CD14-positive monocyte (primary cell): ENCODE measurements at regions not wholly inside any gene's neighbourhood (a gene's known extent, or its start where the extent isn't known, plus 50 kb on each side); places are given as distances from the start of the nearest gene placed in this dataset.

Experiments
- DNase-seq, 3 donors: peaks; one replicate each; pipeline ENCODE4 v3.0.0-alpha.2; 2011 to 2022
- H2AFZ ChIP-seq: 2 replicates; pipeline ENCODE4 v1.6.0; 2012; ENCODE audit warnings: mild to moderate bottlenecking, low read depth, low read length, inconsistent platforms; ENCODE audit not compliant: insufficient read depth, poor library complexity, severe bottlenecking
- H3K27ac ChIP-seq, 2 donors: 1 replicate in 1 of 2; 2 replicates in 1 of 2; pipeline ENCODE4 v1.5.1; 2012 to 2013; ENCODE audit warnings: low read length in 2 of 2, control low read depth in 1 of 2, inconsistent platforms in 1 of 2, low read depth in 1 of 2, mild to moderate bottlenecking in 1 of 2
- H3K27me3 ChIP-seq, 2 donors: one replicate each; pipeline versions ENCODE4 v1.6.0 to v1.6.1; 2011 to 2013; ENCODE audit warnings: low read length in 2 of 2; ENCODE audit not compliant: control insufficient read depth in 2 of 2, insufficient read depth in 2 of 2
- H3K36me3 ChIP-seq, 2 donors: replicated peaks in 1 of 2; 1 replicate in 1 of 2; 2 replicates in 1 of 2; pipeline versions ENCODE4 v1.5.1 to v1.6.1; 2012 to 2013; ENCODE audit warnings: low read length in 2 of 2, control low read depth in 1 of 2, inconsistent platforms in 1 of 2, mild to moderate bottlenecking in 1 of 2; ENCODE audit not compliant: insufficient read depth in 2 of 2, control insufficient read depth in 1 of 2
- H3K4me1 ChIP-seq, 2 donors: 1 replicate in 1 of 2; 2 replicates in 1 of 2; pipeline versions ENCODE4 v1.5.1 to v1.6.1; 2012 to 2013; ENCODE audit warnings: low read length in 2 of 2, control low read depth in 1 of 2, inconsistent platforms in 1 of 2, mild to moderate bottlenecking in 1 of 2, moderate library complexity in 1 of 2; ENCODE audit not compliant: insufficient read depth in 2 of 2, control insufficient read depth in 1 of 2
- H3K4me2 ChIP-seq: replicated peaks from 2 replicates; pipeline ENCODE3; 2012; ENCODE audit warnings: low read length, moderate library complexity, mild to moderate bottlenecking; ENCODE audit not compliant: poor library complexity, severe bottlenecking; ENCODE audit errors: extremely low read depth
- H3K4me3 ChIP-seq, 3 experiments: fragments of 200-600 bp in 1 of 3; sonication (generic) in 1 of 3; replicated peaks in 1 of 3; 1 replicate in 2 of 3; 2 replicates in 1 of 3; pipeline ENCODE4 v1.5.1; 2011 to 2013; ENCODE audit warnings: low read length in 3 of 3, mild to moderate bottlenecking in 3 of 3, control low read depth in 2 of 3, low read depth in 2 of 3, inconsistent platforms in 1 of 3, moderate library complexity in 1 of 3
- H3K79me2 ChIP-seq: 2 replicates; pipeline ENCODE4 v1.6.0; 2012; ENCODE audit warnings: mild to moderate bottlenecking, control low read depth, inconsistent platforms, low read length, moderate library complexity; ENCODE audit not compliant: insufficient read depth
- H3K9ac ChIP-seq: 2 replicates; pipeline ENCODE4 v1.6.0; 2017; ENCODE audit warnings: low read length, mild to moderate bottlenecking; ENCODE audit not compliant: insufficient read depth, poor library complexity, severe bottlenecking
- H3K9me3 ChIP-seq, 2 donors: replicated peaks in 1 of 2; 1 replicate in 1 of 2; 2 replicates in 1 of 2; pipeline versions ENCODE4 v1.5.1 to v1.6.1; 2012 to 2013; ENCODE audit warnings: low read length in 2 of 2, control low read depth in 1 of 2; ENCODE audit not compliant: control insufficient read depth in 1 of 2, insufficient read depth in 1 of 2
- H4K20me1 ChIP-seq: 2 replicates; pipeline ENCODE4 v1.6.0; 2012; ENCODE audit warnings: mild to moderate bottlenecking, low read length, control low read depth, moderate library complexity; ENCODE audit not compliant: insufficient read depth
- H3K27ac Mint-ChIP-seq, 7 donors: one replicate each; pipeline ENCODE4 v1.8.0; 2020; ENCODE audit warnings: mild to moderate bottlenecking in 7 of 7, mixed read lengths in 7 of 7, moderate library complexity in 6 of 7, inconsistent platforms in 2 of 7
- H3K27me3 Mint-ChIP-seq, 3 donors: one replicate each; pipeline ENCODE4 v1.8.0; 2021 to 2022; ENCODE audit warnings: low read depth in 3 of 3, mild to moderate bottlenecking in 3 of 3, mixed read lengths in 3 of 3, moderate library complexity in 3 of 3, inconsistent platforms in 1 of 3
- H3K36me3 Mint-ChIP-seq, 2 donors: one replicate each; pipeline ENCODE4 v1.8.0; 2020; ENCODE audit warnings: mixed read lengths in 2 of 2, inconsistent platforms in 1 of 2, mild to moderate bottlenecking in 1 of 2
- H3K4me1 Mint-ChIP-seq: one replicate; pipeline ENCODE4 v1.8.0; 2020; ENCODE audit warnings: mild to moderate bottlenecking, mixed read lengths
- H3K4me3 Mint-ChIP-seq, 2 donors: one replicate each; pipeline ENCODE4 v1.8.0; 2020; ENCODE audit warnings: mild to moderate bottlenecking in 2 of 2, mixed read lengths in 2 of 2, moderate library complexity in 1 of 2
- H3K9me3 Mint-ChIP-seq, 7 donors: one replicate each; pipeline ENCODE4 v1.8.0; 2020 to 2022; ENCODE audit warnings: mixed read lengths in 7 of 7, mild to moderate bottlenecking in 6 of 7, moderate library complexity in 6 of 7, inconsistent platforms in 2 of 7
- CTCF ChIP-seq: fragments of 200-600 bp; IDR thresholded peaks from one replicate; pipeline ENCODE4 v1.8.0; 2022; ENCODE audit warnings: antibody characterized with exemption, mild to moderate bottlenecking
- WGBS: methylation state at CpG from one replicate; pipeline ENCODE4 v1.1.5; 2013; ENCODE audit warnings: missing lambda C conversion rate; ENCODE audit not compliant: insufficient coverage; 5-methylcytosine and 5-hydroxymethylcytosine counted together
- intact Hi-C, 2 donors: fragments of 100-400 bp; cut with micrococcal nuclease; formaldehyde crosslinking; loops; one replicate each; pipeline versions ENCODE4 v1.15.0 to v1.15.1; 2023

GRCh38 chr6:77298283-77298682 is 165.0 kb downstream of the HTR1B start:
- H3K27me3 Mint-ChIP-seq = no peaks in the 10 kb centered on the region
- no peak for DNase-seq
- H3K36me3 Mint-ChIP-seq = no peaks in the 10 kb centered on the region
- Histone ChIP-seq H3K4me2 (no peak overlapping the region), H4K20me1 (no peaks in the 10 kb centered on the region), H3K4me1 (no peaks in the 10 kb centered on the region), H3K36me3 (no peaks in the 10 kb centered on the region), H3K9ac (no peak overlapping the region), H3K4me3 (no peak overlapping the region), H3K9me3 (peaks cover 0 to 3% of the 10 kb centered on the region in 2 donors), H2AFZ (no peak overlapping the region), H3K79me2 (no peaks in the 10 kb centered on the region), H3K27me3 (no peaks in the 10 kb centered on the region), H3K27ac (no peak overlapping the region)
- H3K4me1 Mint-ChIP-seq = no peaks in the 10 kb centered on the region
- H3K9me3 Mint-ChIP-seq = peaks cover 0 to 6% (median 2%) of the 10 kb centered on the region in 7 donors
- WGBS = no CpG with 5 or more reads among the region's 1 CpG
- no peak overlapping the region for H3K27ac Mint-ChIP-seq
- TF ChIP-seq CTCF = no peak
- H3K4me3 Mint-ChIP-seq = no peak overlapping the region
- intact Hi-C loops = no loop called here

- Histone ChIP-seq H3K27ac (no peak overlapping the region), H3K9me3 (peaks cover 0 to 3% of the 10 kb centered on the region in 2 donors), H3K27me3 (no peaks in the 10 kb centered on the region), H4K20me1 (no peaks in the 10 kb centered on the region), H3K4me1 (no peaks in the 10 kb centered on the region), H3K4me3 (no peak overlapping the region), H3K79me2 (no peaks in the 10 kb centered on the region), H2AFZ (no peak overlapping the region), H3K36me3 (no peaks in the 10 kb centered on the region), H3K4me2 (no peak overlapping the region), H3K9ac (no peak overlapping the region)
- H3K27ac Mint-ChIP-seq = no peak overlapping the region
- intact Hi-C loops = no loop called here
- H3K9me3 Mint-ChIP-seq = peaks cover 0 to 7% (median 1%) of the 10 kb centered on the region in 7 donors
- H3K4me3 Mint-ChIP-seq = no peak overlapping the region
- DNase-seq = no peak
- H3K27me3 Mint-ChIP-seq = no peaks in the 10 kb centered on the region
- H3K4me1 Mint-ChIP-seq = no peaks in the 10 kb centered on the region
- TF ChIP-seq CTCF = no peak
- 80% methylated on average over 1 of the region's 7 CpGs for WGBS
- H3K36me3 Mint-ChIP-seq = no peaks in the 10 kb centered on the region
Observed at GRCh38 chr6:77292564-77293546, 170.4 kb downstream of the HTR1B start.
